Liver (tissue), 3 donors: ENCODE measurements at regions not wholly inside any gene's neighbourhood (a gene's known extent, or its start where the extent isn't known, plus 50 kb on each side); places are given as distances from the start of the nearest gene placed in this dataset.

Source experiments
- ATF3 ChIP-seq: IDR thresholded peaks from 2 replicates; pipeline ENCODE4 v1.6.1; 2016; ENCODE audit warnings: antibody characterized with exemption
- CTCF ChIP-seq: fragments of 150-350 bp; IDR thresholded peaks from 2 replicates; pipeline ENCODE4 v1.5.1; 2017; ENCODE audit warnings: improper control_type of control experiment, low read depth, low read length; ENCODE audit not compliant: missing input control
- EGR1 ChIP-seq, 2 donors: IDR thresholded peaks; 2 replicates each; pipeline ENCODE4 v1.6.1; 2016 to 2018; ENCODE audit warnings: antibody characterized with exemption in 2 of 2, low read depth in 2 of 2
- FOXA1 ChIP-seq: IDR thresholded peaks from 2 replicates; pipeline ENCODE4 v1.6.1; 2016; ENCODE audit warnings: antibody characterized with exemption
- GABPA ChIP-seq, 2 donors: IDR thresholded peaks in 1 of 2; conservative IDR thresholded peaks in 1 of 2; 2 replicates each; pipeline ENCODE4 v1.6.1; 2016; ENCODE audit warnings: antibody characterized with exemption in 2 of 2, mild to moderate bottlenecking in 1 of 2, moderate library complexity in 1 of 2
- JUND ChIP-seq, 2 donors: IDR thresholded peaks; 2 replicates each; pipeline ENCODE4 v1.6.1; 2016; ENCODE audit warnings: antibody characterized with exemption in 2 of 2
- RAD21 ChIP-seq, 2 donors: IDR thresholded peaks; 2 replicates each; pipeline ENCODE4 v1.6.1; 2016; ENCODE audit warnings: antibody characterized with exemption in 2 of 2, mild to moderate bottlenecking in 2 of 2
- REST ChIP-seq: IDR thresholded peaks from 2 replicates; pipeline ENCODE4 v1.6.1; 2016; ENCODE audit warnings: antibody characterized with exemption, mild to moderate bottlenecking
- RXRA ChIP-seq, 2 donors: IDR thresholded peaks; 2 replicates each; pipeline ENCODE4 v1.6.1; 2017 to 2018; ENCODE audit warnings: antibody characterized with exemption in 2 of 2, mild to moderate bottlenecking in 1 of 2
- SP1 ChIP-seq: IDR thresholded peaks from 2 replicates; pipeline ENCODE4 v1.6.1; 2018; ENCODE audit warnings: antibody characterized with exemption, mild to moderate bottlenecking
- TAF1 ChIP-seq: conservative IDR thresholded peaks from 2 replicates; pipeline ENCODE4 v1.6.1; 2016; ENCODE audit warnings: antibody characterized with exemption, mild to moderate bottlenecking
- YY1 ChIP-seq: IDR thresholded peaks from 2 replicates; pipeline ENCODE4 v1.6.1; 2016; ENCODE audit warnings: antibody characterized with exemption, mild to moderate bottlenecking
- donor health status: healthy.
- donor health status: healthy.

- TF ChIP-seq CTCF = no peak
- TF ChIP-seq RXRA (IDR thresholded peaks at IDR 0.05) = no peak
- no peak for TF ChIP-seq REST
- TF ChIP-seq FOXA1 = no peak
- TF ChIP-seq JUND (IDR thresholded peaks at IDR 0.05) = no peak
- TF ChIP-seq SP1 = no peak
- no peak for TF ChIP-seq YY1
- no peak for TF ChIP-seq RAD21 (IDR thresholded peaks at IDR 0.05)
- no peak for TF ChIP-seq GABPA (IDR thresholded peaks at IDR 0.05 in 1 of 2, conservative IDR thresholded peaks at IDR 0.05 in 1 of 2)
- TF ChIP-seq ATF3 = no peak
- TF ChIP-seq TAF1 = no peak
- TF ChIP-seq EGR1 (IDR thresholded peaks at IDR 0.05; ENCODE audit: low read depth in 2 of 2) = no peak
Observed at GRCh38 chr1:116257341-116257767, 115.7 kb upstream of the ATP1A1 start.
